Left lung (tissue), 4 donors: ENCODE measurements at regions not wholly inside any gene's neighbourhood (a gene's known extent, or its start where the extent isn't known, plus 50 kb on each side); places are given as distances from the start of the nearest gene placed in this dataset.

ENCODE experiments used
- ATAC-seq: fragments of 200-7000 bp; cut with Tn5 transposase; one replicate; pipeline ENCODE4 v1.9.1; 2020; ENCODE audit warnings: moderate library complexity
- DNase-seq, 4 donors: peaks; one replicate each; pipeline ENCODE4 v3.0.0-alpha.2; 2013 to 2020
- H3K27ac ChIP-seq, 2 donors: fragments of 200-600 bp; sonication (generic) in 1 of 2; one replicate each; pipeline versions ENCODE4 v1.5.0 to v1.8.0; 2020 to 2021
- H3K27me3 ChIP-seq, 2 donors: fragments of 200-600 bp; sonication (generic) in 1 of 2; one replicate each; pipeline versions ENCODE4 v1.5.0 to v1.8.0; 2020 to 2021
- H3K36me3 ChIP-seq, 2 donors: fragments of 200-600 bp; sonication (generic) in 1 of 2; one replicate each; pipeline versions ENCODE4 v1.5.0 to v1.8.0; 2020 to 2021
- H3K4me1 ChIP-seq, 2 donors: fragments of 200-600 bp; one replicate each; pipeline ENCODE4 v1.8.0; 2021
- H3K4me3 ChIP-seq, 2 donors: fragments of 200-600 bp; sonication (generic) in 1 of 2; one replicate each; pipeline versions ENCODE4 v1.5.0 to v1.8.0; 2020 to 2021; ENCODE audit warnings: mild to moderate bottlenecking in 1 of 2
- H3K9me3 ChIP-seq, 2 donors: fragments of 200-600 bp; sonication (generic) in 1 of 2; one replicate each; pipeline versions ENCODE4 v1.5.0 to v1.8.0; 2020 to 2021
- CTCF ChIP-seq, 2 donors: fragments of 200-600 bp; sonication (generic) in 1 of 2; IDR thresholded peaks; one replicate each; pipeline versions ENCODE4 v1.5.0 to v1.8.0; 2021; ENCODE audit warnings: antibody characterized with exemption in 2 of 2
- intact Hi-C, 2 donors: fragments of 100-400 bp; cut with DNase I; formaldehyde crosslinking; loops; one replicate each; pipeline versions ENCODE4 v1.11.2 to v1.14.2; 2022
- donor health status: DM: no; HTN: yes; CAD: no.
- donor health status: DM: no; HTN: no; CAD: no.

- Histone ChIP-seq H3K27ac (no peak overlapping the region), H3K36me3 (no peaks in the 10 kb centered on the region), H3K4me1 (no peaks in the 10 kb centered on the region), H3K9me3 (no peaks in the 10 kb centered on the region), H3K27me3 (no peaks in the 10 kb centered on the region), H3K4me3 (no peak overlapping the region)
- no peak for TF ChIP-seq CTCF (IDR thresholded peaks at IDR 0.05)
- DNase-seq (no peak), ATAC-seq (no peak)
- intact Hi-C loops = no loop called here
These were observed 190.7 kb upstream of the CLNK start for GRCh38 chr4:10875144-10875799.

GRCh38 chr4:10873809-10874208, 189.2 kb upstream of the CLNK start:
- no peaks in the 10 kb centered on the region for H3K9me3 ChIP-seq
- H3K27ac ChIP-seq = no peak overlapping the region
- no peak for TF ChIP-seq CTCF (IDR thresholded peaks at IDR 0.05)
- no peak overlapping the region for H3K4me3 ChIP-seq
- no peak for ATAC-seq
- H3K36me3 ChIP-seq = no peaks in the 10 kb centered on the region
- intact Hi-C loops = no loop called here
- no peaks in the 10 kb centered on the region for H3K27me3 ChIP-seq
- no peak for DNase-seq
- H3K4me1 ChIP-seq = no peaks in the 10 kb centered on the region

GRCh38 chr4:10872833-10873517, 188.4 kb upstream of the CLNK start:
- ATAC-seq (no peak), DNase-seq (no peak)
- H3K4me1 ChIP-seq = no peaks in the 10 kb centered on the region
- H3K36me3 ChIP-seq = no peaks in the 10 kb centered on the region
- intact Hi-C loops = no loop called here
- no peak overlapping the region for H3K4me3 ChIP-seq
- no peak overlapping the region for H3K27ac ChIP-seq
- TF ChIP-seq CTCF (IDR thresholded peaks at IDR 0.05) = no peak
- H3K27me3 ChIP-seq = no peaks in the 10 kb centered on the region
- no peaks in the 10 kb centered on the region for H3K9me3 ChIP-seq

GRCh38 chr4:10866666-10867065, 182.1 kb upstream of the CLNK start:
- Histone ChIP-seq H3K27me3 (no peaks in the 10 kb centered on the region), H3K4me1 (no peaks in the 10 kb centered on the region), H3K27ac (no peak overlapping the region), H3K9me3 (no peaks in the 10 kb centered on the region), H3K36me3 (no peaks in the 10 kb centered on the region), H3K4me3 (no peak overlapping the region)
- no peak for ATAC-seq
- no peak for DNase-seq
- TF ChIP-seq CTCF (IDR thresholded peaks at IDR 0.05) = no peak
- intact Hi-C loops = no loop called here

- H3K9me3 ChIP-seq = peaks cover 0 to 16% of the 10 kb centered on the region in 2 donors
- no peak for DNase-seq
- ATAC-seq = no peak
These were observed 176.5 kb upstream of the CLNK start for GRCh38 chr4:10861036-10861435.

More at GRCh38 chr4:10861036-10861435, 176.5 kb upstream of the CLNK start:
- Histone ChIP-seq H3K4me3 (no peak overlapping the region), H3K27me3 (no peaks in the 10 kb centered on the region), H3K4me1 (no peaks in the 10 kb centered on the region), H3K27ac (no peak overlapping the region), H3K36me3 (no peaks in the 10 kb centered on the region)
- no peak for TF ChIP-seq CTCF (IDR thresholded peaks at IDR 0.05)
- intact Hi-C loops = no loop called here
